ENCODE measurements at regions not wholly inside any gene's neighbourhood (a gene's known extent, or its start where the extent isn't known, plus 50 kb on each side); places are given as distances from the start of the nearest gene placed in this dataset.

DNA sequence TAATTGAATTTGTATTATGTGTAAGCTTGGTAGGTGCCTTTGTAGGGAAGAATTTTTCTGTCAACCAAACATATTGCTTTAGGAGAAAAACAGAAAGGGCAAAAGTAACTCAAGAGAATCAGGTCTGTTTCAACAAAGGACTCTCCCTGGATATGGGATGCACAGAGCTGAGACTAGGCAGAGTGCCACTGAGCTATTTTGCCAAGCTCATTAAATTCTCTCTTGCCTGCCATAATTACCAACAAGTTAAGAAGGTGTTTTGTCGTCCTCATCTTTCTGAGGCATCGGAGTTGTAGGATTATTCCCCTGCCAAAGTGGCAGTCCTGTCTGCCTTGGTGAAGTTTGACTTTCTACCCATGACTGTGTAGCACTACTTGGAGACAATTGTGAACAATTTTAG is 438.9 kb upstream of the SEL1L start:
- intact Hi-C loops (cut with micrococcal nuclease) (no loop called here), dilution Hi-C loops (cut with MboI; ENCODE audit: extremely low pct_ligation_motif_present, low sequenced_read_pairs) (no loop called here)
- no peaks in the 10 kb centered on the region for H3K9me1 ChIP-seq (replicated peaks; ENCODE audit: control insufficient read depth, extremely low read depth, insufficient read depth, low read length)
- BruUV-seq (replicated peaks) = no TSS peak
- TF ChIP-seq JUN (IDR thresholded peaks at IDR 0.05; ENCODE audit: borderline replicate concordance, insufficient read depth, insufficient read length, low read depth) (no peak), POLR2A (IDR thresholded peaks at IDR 0.05; ENCODE audit: low read depth, low read length) (no peak), POLR2AphosphoS5 (IDR thresholded peaks at IDR 0.05; ENCODE audit: insufficient read depth, low read depth, low read length) (no peak), FOS (IDR thresholded peaks at IDR 0.05; ENCODE audit: borderline replicate concordance, insufficient read depth, low read length) (no peak), GATA2 (IDR thresholded peaks at IDR 0.05; ENCODE audit: insufficient read depth, insufficient read length, low read depth, low read length) (no peak)
- TF ChIP-seq, protein P1, sequence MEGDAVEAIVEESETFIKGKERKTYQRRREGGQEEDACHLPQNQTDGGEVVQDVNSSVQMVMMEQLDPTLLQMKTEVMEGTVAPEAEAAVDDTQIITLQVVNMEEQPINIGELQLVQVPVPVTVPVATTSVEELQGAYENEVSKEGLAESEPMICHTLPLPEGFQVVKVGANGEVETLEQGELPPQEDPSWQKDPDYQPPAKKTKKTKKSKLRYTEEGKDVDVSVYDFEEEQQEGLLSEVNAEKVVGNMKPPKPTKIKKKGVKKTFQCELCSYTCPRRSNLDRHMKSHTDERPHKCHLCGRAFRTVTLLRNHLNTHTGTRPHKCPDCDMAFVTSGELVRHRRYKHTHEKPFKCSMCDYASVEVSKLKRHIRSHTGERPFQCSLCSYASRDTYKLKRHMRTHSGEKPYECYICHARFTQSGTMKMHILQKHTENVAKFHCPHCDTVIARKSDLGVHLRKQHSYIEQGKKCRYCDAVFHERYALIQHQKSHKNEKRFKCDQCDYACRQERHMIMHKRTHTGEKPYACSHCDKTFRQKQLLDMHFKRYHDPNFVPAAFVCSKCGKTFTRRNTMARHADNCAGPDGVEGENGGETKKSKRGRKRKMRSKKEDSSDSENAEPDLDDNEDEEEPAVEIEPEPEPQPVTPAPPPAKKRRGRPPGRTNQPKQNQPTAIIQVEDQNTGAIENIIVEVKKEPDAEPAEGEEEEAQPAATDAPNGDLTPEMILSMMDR (IDR thresholded peaks at IDR 0.05; ENCODE audit: extremely low read depth in 1 of 2, insufficient read depth in 1 of 2, low read depth in 1 of 2, low read length in 2 of 2) = no peak
- no peak overlapping the region for H3K4me2 ChIP-seq (ENCODE audit: insufficient read depth, low read length)
- H3K36me3 ChIP-seq (ENCODE audit: control insufficient read depth in 2 of 2, extremely low read depth in 1 of 2, insufficient read depth in 2 of 2, low read length in 2 of 2) = no peaks in the 10 kb centered on the region
- no peaks in the 10 kb centered on the region for H3K4me1 ChIP-seq (ENCODE audit: control insufficient read depth, extremely low read depth, insufficient read depth, low read length)
- DNase-seq (ENCODE audit: low read depth, low spot score) = no peak
- ChIA-PET POLR2A (no interaction called here), CTCF (no interaction called here)
- no peak overlapping the region for H3K9ac ChIP-seq (replicated peaks; ENCODE audit: extremely low read depth, insufficient read depth, low read length)
- peaks cover 4% of the 10 kb centered on the region for H3K9me3 ChIP-seq (replicated peaks; ENCODE audit: control insufficient read depth, insufficient read depth, low read length)
- H3K27me3 ChIP-seq (ENCODE audit: control insufficient read depth in 2 of 2, insufficient read depth in 2 of 2, low read length in 2 of 2) = no peaks in the 10 kb centered on the region
- H2AFZ ChIP-seq (ENCODE audit: low read depth, low read length) = no peak overlapping the region
- no peak overlapping the region for H3K4me3 ChIP-seq (replicated peaks in 1 of 3; ENCODE audit: insufficient read depth in 1 of 3, low read depth in 1 of 3, low read length in 3 of 3)
- H3K27ac ChIP-seq (ENCODE audit: insufficient read depth, low read depth, low read length) = no peak overlapping the region
- H3K79me2 ChIP-seq (ENCODE audit: control insufficient read depth, insufficient read depth, low read length) = no peaks in the 10 kb centered on the region
- H4K20me1 ChIP-seq (replicated peaks; ENCODE audit: control insufficient read depth, extremely low read depth, insufficient read depth, low read length) = no peaks in the 10 kb centered on the region
- FAIRE-seq = no peak

DNA sequence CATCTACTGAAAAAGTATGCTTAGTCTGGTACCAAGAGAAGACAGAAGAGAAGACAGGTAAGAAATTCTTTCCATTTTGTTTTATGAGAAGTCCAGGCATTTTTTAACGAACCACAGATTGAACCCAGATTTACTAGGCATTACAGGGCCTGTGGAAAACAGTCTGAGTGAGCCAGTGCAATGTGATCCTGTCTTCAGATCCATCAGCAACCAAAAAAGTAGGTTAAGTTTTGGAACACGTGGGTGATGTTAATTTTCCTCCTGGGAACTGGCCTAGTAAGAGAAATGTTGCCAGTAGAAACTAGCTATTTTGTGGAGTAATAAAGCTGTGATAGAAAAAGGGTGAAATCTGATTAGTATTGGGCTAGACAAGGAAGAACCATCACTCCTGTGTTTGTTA is 440.9 kb upstream of the SEL1L start:
- H3K9me1 ChIP-seq (replicated peaks; ENCODE audit: control insufficient read depth, extremely low read depth, insufficient read depth, low read length) = no peaks in the 10 kb centered on the region
- H3K9me3 ChIP-seq (replicated peaks; ENCODE audit: control insufficient read depth, insufficient read depth, low read length) = peaks cover 2% of the 10 kb centered on the region
- FAIRE-seq (no peak), DNase-seq (ENCODE audit: low read depth, low spot score) (no peak)
- POLR2A ChIA-PET = no interaction called here
- H3K36me3 ChIP-seq (ENCODE audit: control insufficient read depth in 2 of 2, extremely low read depth in 1 of 2, insufficient read depth in 2 of 2, low read length in 2 of 2) = no peaks in the 10 kb centered on the region
- H3K27ac ChIP-seq (ENCODE audit: insufficient read depth, low read depth, low read length) = no peak overlapping the region
- CTCF ChIA-PET = no interaction called here
- H2AFZ ChIP-seq (ENCODE audit: low read depth, low read length) = no peak overlapping the region
- intact Hi-C loops (cut with micrococcal nuclease) = no loop called here
- no peak overlapping the region for H3K4me3 ChIP-seq (replicated peaks in 1 of 3; ENCODE audit: insufficient read depth in 1 of 3, low read depth in 1 of 3, low read length in 3 of 3)
- H3K27me3 ChIP-seq (ENCODE audit: control insufficient read depth in 2 of 2, insufficient read depth in 2 of 2, low read length in 2 of 2) = no peaks in the 10 kb centered on the region
- H4K20me1 ChIP-seq (replicated peaks; ENCODE audit: control insufficient read depth, extremely low read depth, insufficient read depth, low read length) = no peaks in the 10 kb centered on the region
- no TSS peak for BruUV-seq (replicated peaks)
- H3K9ac ChIP-seq (replicated peaks; ENCODE audit: extremely low read depth, insufficient read depth, low read length) = no peak overlapping the region
- no peak overlapping the region for H3K4me2 ChIP-seq (ENCODE audit: insufficient read depth, low read length)
- TF ChIP-seq JUN (IDR thresholded peaks at IDR 0.05; ENCODE audit: borderline replicate concordance, insufficient read depth, insufficient read length, low read depth) = no peak
- H3K4me1 ChIP-seq (ENCODE audit: control insufficient read depth, extremely low read depth, insufficient read depth, low read length) = no peaks in the 10 kb centered on the region
- no peaks in the 10 kb centered on the region for H3K79me2 ChIP-seq (ENCODE audit: control insufficient read depth, insufficient read depth, low read length)
- dilution Hi-C loops (cut with MboI; ENCODE audit: extremely low pct_ligation_motif_present, low sequenced_read_pairs) = no loop called here
